GM12878 (cell line): ENCODE measurements at regions not wholly inside any gene's neighbourhood (a gene's known extent, or its start where the extent isn't known, plus 50 kb on each side); places are given as distances from the start of the nearest gene placed in this dataset.

Experiments
- ATAC-seq: fragments of 200-7000 bp; cut with Tn5 transposase; 3 replicates; pipeline ENCODE4 v1.9.1; 2020; ENCODE audit warnings: mild to moderate bottlenecking, moderate library complexity
- BruUV-seq: library from RNA; stranded (reverse); fragments of 400-500 nt; replicated peaks from 2 replicates; lab custom pipeline; 2021; lab: Mats Ljungman, UMichigan
- CTCF ChIA-PET: fragments of 300-600 bp; sonication (Branson Sonifier 250); formaldehyde crosslinking; extraction: SDS; loops from one replicate; lab custom pipeline; 2021; ENCODE audit warnings: inconsistent platforms; lab: Yijun Ruan, JAX
- POLR2A ChIA-PET: fragments of 350-600 bp; formaldehyde crosslinking; extraction: SDS; loops from one replicate; lab custom pipeline; 2021; ENCODE audit warnings: inconsistent platforms; lab: Charles Lee
- RAD21 ChIA-PET: fragments of 300-600 bp; sonication (Branson Sonifier 250); formaldehyde crosslinking; loops from one replicate; lab custom pipeline; 2023; ENCODE audit warnings: antibody characterized with exemption; ENCODE audit not compliant: unreplicated experiment; lab: Charles Lee
- SMC1A ChIA-PET: fragments of 300-600 bp; sonication (Branson Sonifier 250); formaldehyde crosslinking; loops from one replicate; lab custom pipeline; 2023; ENCODE audit not compliant: unreplicated experiment, uncharacterized antibody; lab: Charles Lee
- DNase-seq: peaks from one replicate; pipeline ENCODE4 v3.0.0-alpha.2; 2011; ENCODE audit warnings: low read depth, low spot score
- FAIRE-seq: peaks from 3 replicates; lab custom pipeline; 2011; peaks lifted over from hg19 to GRCh38; lab: Jason Lieb, UNC
- H2AFZ ChIP-seq: 2 replicates; pipeline ENCODE4 v1.6.0; 2011; ENCODE audit warnings: low read depth, low read length, control low read depth; ENCODE audit not compliant: control insufficient read depth
- H3K27ac ChIP-seq: 2 replicates; pipeline ENCODE4 v1.5.1; 2011; ENCODE audit warnings: control low read depth; ENCODE audit not compliant: control insufficient read depth, insufficient read depth
- H3K27me3 ChIP-seq, 2 experiments: replicated peaks in 1 of 2; 2 replicates each; pipeline versions ENCODE4 v1.6.0 to v1.6.1; 2011; ENCODE audit warnings: low read length in 1 of 2; ENCODE audit not compliant: control insufficient read depth in 2 of 2, insufficient read depth in 2 of 2
- H3K36me3 ChIP-seq, 2 experiments: 2 replicates each; pipeline ENCODE4 v1.5.1; 2011; ENCODE audit warnings: low read length in 1 of 2; ENCODE audit not compliant: control insufficient read depth in 2 of 2, insufficient read depth in 2 of 2
- H3K4me1 ChIP-seq: 2 replicates; pipeline ENCODE4 v1.6.1; 2011; ENCODE audit warnings: mild to moderate bottlenecking, low read length, moderate library complexity, mixed read lengths; ENCODE audit not compliant: control insufficient read depth, insufficient read depth
- H3K4me2 ChIP-seq: 2 replicates; pipeline ENCODE4 v1.6.0; 2011; ENCODE audit warnings: control low read depth; ENCODE audit not compliant: control insufficient read depth, insufficient read depth
- H3K4me3 ChIP-seq: fragments of 200-600 bp; sonication (generic); 2 replicates; pipeline ENCODE4 v1.5.1; 2016
- H3K79me2 ChIP-seq: 2 replicates; pipeline ENCODE4 v1.6.0; 2011; ENCODE audit warnings: low read length; ENCODE audit not compliant: control insufficient read depth, insufficient read depth
- H3K9ac ChIP-seq: 2 replicates; pipeline ENCODE4 v1.8.0; 2011; ENCODE audit warnings: low read length, control low read depth, mixed read lengths; ENCODE audit not compliant: control insufficient read depth, insufficient read depth
- H3K9me3 ChIP-seq: replicated peaks from 3 replicates; pipeline ENCODE4 v1.5.1; 2011; ENCODE audit warnings: mild to moderate bottlenecking, low read length; ENCODE audit not compliant: control insufficient read depth, insufficient read depth
- H4K20me1 ChIP-seq: 2 replicates; pipeline ENCODE4 v1.6.0; 2011; ENCODE audit not compliant: control insufficient read depth, insufficient read depth
- BCL3 ChIP-seq: IDR thresholded peaks from 2 replicates; pipeline ENCODE4 v1.6.1; 2011; ENCODE audit warnings: borderline replicate concordance, low read depth, mild to moderate bottlenecking, moderate library complexity, low read length; ENCODE audit not compliant: insufficient read depth, poor library complexity, severe bottlenecking
- BCLAF1 ChIP-seq: fragments of 450-650 bp; IDR thresholded peaks from 2 replicates; pipeline ENCODE4 v1.6.1; 2017; ENCODE audit warnings: antibody characterized with exemption, mild to moderate bottlenecking, moderate library complexity
- BMI1 ChIP-seq: fragments of 450-650 bp; IDR thresholded peaks from 2 replicates; pipeline ENCODE4 v1.6.1; 2016; ENCODE audit warnings: mild to moderate bottlenecking, moderate library complexity, borderline replicate concordance
- CHD2 ChIP-seq: IDR thresholded peaks from 2 replicates; pipeline ENCODE4 v1.6.1; 2011; ENCODE audit warnings: low read depth, low read length, improper control_type of control experiment, borderline replicate concordance
- EED ChIP-seq: sonication (generic); IDR thresholded peaks from 2 replicates; pipeline ENCODE4 v1.6.1; 2016; ENCODE audit warnings: antibody characterized with exemption, low read depth
- EGR1 ChIP-seq, 2 experiments: IDR thresholded peaks; 1 replicate in 1 of 2; 2 replicates in 1 of 2; pipeline ENCODE4 v1.6.1; 2011 to 2012; ENCODE audit warnings: low read depth in 2 of 2, low read length in 2 of 2, borderline replicate concordance in 1 of 2, mild to moderate bottlenecking in 1 of 2, moderate library complexity in 1 of 2
- GABPA ChIP-seq: IDR thresholded peaks from 2 replicates; pipeline ENCODE4 v1.6.1; 2014; ENCODE audit warnings: antibody characterized with exemption, low read depth, mild to moderate bottlenecking, inconsistent platforms
- IKZF2 ChIP-seq, 2 experiments: fragments of 450-650 bp; IDR thresholded peaks; 2 replicates each; pipeline ENCODE4 v1.6.1; 2017; ENCODE audit warnings: mild to moderate bottlenecking in 2 of 2, moderate library complexity in 2 of 2
- IRF5 ChIP-seq: fragments of 450-650 bp; IDR thresholded peaks from 2 replicates; pipeline ENCODE4 v1.6.1; 2017; ENCODE audit warnings: borderline replicate concordance
- KDM1A ChIP-seq: fragments of 200-600 bp; sonication (generic); IDR thresholded peaks from 2 replicates; pipeline ENCODE4 v1.6.1; 2016; ENCODE audit warnings: borderline replicate concordance
- MEF2A ChIP-seq: IDR thresholded peaks from 2 replicates; pipeline ENCODE4 v1.6.1; 2011; ENCODE audit warnings: low read depth, mild to moderate bottlenecking, low read length, moderate library complexity; ENCODE audit not compliant: insufficient read depth
- MTA2 ChIP-seq: fragments of 450-650 bp; IDR thresholded peaks from 2 replicates; pipeline ENCODE4 v1.6.1; 2016; ENCODE audit warnings: low read depth, mild to moderate bottlenecking, moderate library complexity
- NRF1 ChIP-seq: conservative IDR thresholded peaks from 2 replicates; pipeline ENCODE4 v1.6.1; 2011; ENCODE audit warnings: mild to moderate bottlenecking, low read depth, low read length, improper control_type of control experiment
- RAD51 ChIP-seq: fragments of 450-650 bp; IDR thresholded peaks from 2 replicates; pipeline ENCODE4 v1.6.1; 2016; ENCODE audit warnings: moderate library complexity, mild to moderate bottlenecking, inconsistent platforms
- RUNX3 ChIP-seq: IDR thresholded peaks from 2 replicates; pipeline ENCODE4 v1.6.1; 2012; ENCODE audit warnings: low read length, inconsistent platforms
- SRF ChIP-seq, 2 experiments: IDR thresholded peaks; 2 replicates each; pipeline ENCODE4 v1.6.1; 2011; ENCODE audit warnings: low read depth in 2 of 2, low read length in 2 of 2, mild to moderate bottlenecking in 1 of 2, moderate library complexity in 1 of 2
- SUPT20H ChIP-seq: IDR thresholded peaks from 2 replicates; pipeline ENCODE4 v1.6.1; 2011; ENCODE audit warnings: low read depth, mild to moderate bottlenecking, low read length, moderate library complexity, borderline replicate concordance; ENCODE audit not compliant: control insufficient read depth
- TCF12 ChIP-seq: IDR thresholded peaks from 2 replicates; pipeline ENCODE4 v1.6.1; 2011; ENCODE audit warnings: low read depth, mild to moderate bottlenecking, low read length
- ZNF217 ChIP-seq: fragments of 450-650 bp; IDR thresholded peaks from 2 replicates; pipeline ENCODE4 v1.6.1; 2017; ENCODE audit warnings: antibody characterized with exemption, mild to moderate bottlenecking
- WGBS: methylation state at CpG from one replicate; pipeline ENCODE4 v1.1.6; 2016; ENCODE audit warnings: low lambda C conversion rate; ENCODE audit not compliant: insufficient replicate concordance, insufficient coverage; ENCODE audit errors: missing lambda C conversion rate; 5-methylcytosine and 5-hydroxymethylcytosine counted together
- in situ Hi-C: fragments of 300-500 bp; cut with MboI; formaldehyde crosslinking; loops from 9 replicates; pipeline ENCODE4 v1.14.3; 2018; ENCODE audit warnings: mixed read lengths
- intact Hi-C: fragments of 100-400 bp; cut with micrococcal nuclease; formaldehyde crosslinking; loops from one replicate; pipeline ENCODE4 v1.14.2; 2022; ENCODE audit not compliant: unreplicated experiment

GRCh38 chr5:88937406-88937805, 54.4 kb upstream of the MEF2C start (continued):
- no peak for TF ChIP-seq NRF1
- TF ChIP-seq SUPT20H = no peak

GRCh38 chr5:88934439-88934838, 51.5 kb upstream of the MEF2C start:
- WGBS = 97% methylated on average over 3 of the region's 3 CpGs
- Histone ChIP-seq H3K4me2 (no peak overlapping the region), H3K9me3 (no peaks in the 10 kb centered on the region), H3K36me3 (no peaks in the 10 kb centered on the region), H4K20me1 (no peaks in the 10 kb centered on the region), H3K27ac (no peak overlapping the region), H3K27me3 (no peaks in the 10 kb centered on the region), H3K79me2 (no peaks in the 10 kb centered on the region), H2AFZ (no peak overlapping the region), H3K4me1 (no peaks in the 10 kb centered on the region), H3K9ac (no peak overlapping the region), H3K4me3 (no peak overlapping the region)
- ChIA-PET CTCF (interaction anchor here (0.9 kb wide), 1 partner anchor 47 kb away, joined by 3 read pairs; no protein-coding TSS in a partner anchor), RAD21 (no interaction called here), SMC1A (interaction anchor here (1.4 kb wide), 2 partner anchors 10 to 13 kb away, joined by 3 to 8 read pairs; no protein-coding TSS in a partner anchor), POLR2A (interaction anchor here (0.6 kb wide), 1 partner anchor 149 kb away, joined by 3 read pairs; no protein-coding TSS in a partner anchor)
- in situ Hi-C loops (no loop called here), intact Hi-C loops (no loop called here)
- no peak for DNase-seq
- ATAC-seq = no peak
- no TSS peak for BruUV-seq
- FAIRE-seq = no peak
- TF ChIP-seq BCLAF1 = no peak
- no peak for TF ChIP-seq BCL3
- TF ChIP-seq IRF5 = no peak
- no peak for TF ChIP-seq NRF1
- TF ChIP-seq BMI1 = no peak
- no peak for TF ChIP-seq MEF2A
- TF ChIP-seq IKZF2 (IDR thresholded peaks at IDR 0.05) = no peak
- TF ChIP-seq RAD51 = no peak
- no peak for TF ChIP-seq RUNX3
- TF ChIP-seq SRF (IDR thresholded peaks at IDR 0.05; ENCODE audit: low read depth in 2 of 2, low read length in 2 of 2) = no peak
- TF ChIP-seq EED = no peak
- no peak for TF ChIP-seq GABPA
- TF ChIP-seq CHD2 = no peak
- TF ChIP-seq ZNF217 = no peak
- TF ChIP-seq TCF12 = no peak
- TF ChIP-seq EGR1 (IDR thresholded peaks at IDR 0.05; ENCODE audit: borderline replicate concordance in 1 of 2, low read depth in 2 of 2, low read length in 2 of 2) = no peak
- no peak for TF ChIP-seq MTA2
- TF ChIP-seq KDM1A = no peak
